ENCODE measurements at regions not wholly inside any gene's neighbourhood (a gene's known extent, or its start where the extent isn't known, plus 50 kb on each side); places are given as distances from the start of the nearest gene placed in this dataset.

DNA sequence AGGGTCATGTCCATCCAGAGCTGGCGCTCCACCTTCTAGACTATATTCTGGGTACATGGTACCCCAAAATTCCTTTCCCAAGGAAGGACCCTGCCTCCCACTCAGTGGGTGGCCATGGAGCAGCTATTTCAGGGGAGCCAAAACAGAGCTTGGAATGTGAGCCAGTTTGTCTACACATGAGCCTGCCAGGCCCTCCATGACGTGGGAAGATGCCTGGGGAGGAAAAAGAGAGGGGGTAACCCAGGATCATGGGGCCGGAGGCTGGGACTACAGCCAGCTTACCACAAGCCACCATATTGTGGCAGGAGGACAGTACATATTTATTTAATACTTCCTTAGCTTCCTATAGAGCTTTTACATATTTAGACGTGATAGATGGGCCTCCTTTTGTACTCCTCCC lies 414.7 kb upstream of the TNP1 start:
- POLR2A ChIA-PET: no interaction called here
- CTCF ChIA-PET: interaction anchor here (1.3 kb wide), 1 partner anchor 43 kb away, joined by 3 read pairs; no protein-coding TSS in a partner anchor
- no peak for TF ChIP-seq CTCF (IDR thresholded peaks at IDR 0.05; ENCODE audit: insufficient read depth, low read depth, low read length)
- Histone ChIP-seq H3K27me3 (ENCODE audit: control insufficient read depth, insufficient read depth, low read length) (no peaks in the 10 kb centered on the region), H3K4me3 (ENCODE audit: low read depth, low read length) (no peak overlapping the region), H3K36me3 (ENCODE audit: control insufficient read depth, insufficient read depth, low read length) (no peaks in the 10 kb centered on the region)
- DNase-seq (ENCODE audit: low read depth): no peak

GRCh38 chr2:217273851-217274250 lies 414.0 kb upstream of the TNP1 start:
- Histone ChIP-seq H3K4me3 (ENCODE audit: low read depth, low read length) (no peak overlapping the region), H3K27me3 (ENCODE audit: control insufficient read depth, insufficient read depth, low read length) (no peaks in the 10 kb centered on the region), H3K36me3 (ENCODE audit: control insufficient read depth, insufficient read depth, low read length) (no peaks in the 10 kb centered on the region)
- ChIA-PET POLR2A (no interaction called here), CTCF (no interaction called here)
- DNase-seq (ENCODE audit: low read depth): no peak
- no peak for TF ChIP-seq CTCF (IDR thresholded peaks at IDR 0.05; ENCODE audit: insufficient read depth, low read depth, low read length)

DNA sequence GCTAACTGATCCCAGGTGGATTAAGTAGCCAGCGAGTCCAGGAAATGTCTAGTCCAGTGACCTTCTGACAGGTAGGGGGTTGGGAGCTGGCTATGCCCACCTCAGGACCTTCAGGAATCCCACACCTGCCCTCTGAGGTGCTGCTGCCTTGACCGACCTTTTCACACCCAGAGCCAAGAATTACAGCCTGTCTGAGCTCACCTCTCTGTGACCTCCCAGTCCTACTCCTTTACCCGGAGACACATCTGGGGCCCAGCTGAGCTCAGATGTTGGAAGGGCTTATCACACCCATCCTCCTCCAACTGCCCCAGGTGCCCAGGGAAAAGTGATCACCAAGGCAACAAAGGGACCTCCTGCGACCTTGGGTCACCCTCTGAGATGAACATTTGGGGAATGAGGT lies 413.3 kb upstream of the TNP1 start:
- POLR2A ChIA-PET: no interaction called here
- TF ChIP-seq CTCF (IDR thresholded peaks at IDR 0.05; ENCODE audit: insufficient read depth, low read depth, low read length): no peak
- Histone ChIP-seq H3K27me3 (ENCODE audit: control insufficient read depth, insufficient read depth, low read length) (no peaks in the 10 kb centered on the region), H3K36me3 (ENCODE audit: control insufficient read depth, insufficient read depth, low read length) (no peaks in the 10 kb centered on the region), H3K4me3 (ENCODE audit: low read depth, low read length) (no peak overlapping the region)
- no peak for DNase-seq (ENCODE audit: low read depth)
- CTCF ChIA-PET: no interaction called here

GRCh38 chr2:217271813-217272212 lies 411.9 kb upstream of the TNP1 start:
- no peak for DNase-seq (ENCODE audit: low read depth)
- CTCF ChIA-PET: no interaction called here
- Histone ChIP-seq H3K36me3 (ENCODE audit: control insufficient read depth, insufficient read depth, low read length) (no peaks in the 10 kb centered on the region), H3K27me3 (ENCODE audit: control insufficient read depth, insufficient read depth, low read length) (no peaks in the 10 kb centered on the region), H3K4me3 (ENCODE audit: low read depth, low read length) (no peak overlapping the region)
- no peak for TF ChIP-seq CTCF (IDR thresholded peaks at IDR 0.05; ENCODE audit: insufficient read depth, low read depth, low read length)
- POLR2A ChIA-PET: interaction anchor here (0.5 kb wide), 1 partner anchor 100 kb away, joined by 4 read pairs; no protein-coding TSS in a partner anchor

DNA sequence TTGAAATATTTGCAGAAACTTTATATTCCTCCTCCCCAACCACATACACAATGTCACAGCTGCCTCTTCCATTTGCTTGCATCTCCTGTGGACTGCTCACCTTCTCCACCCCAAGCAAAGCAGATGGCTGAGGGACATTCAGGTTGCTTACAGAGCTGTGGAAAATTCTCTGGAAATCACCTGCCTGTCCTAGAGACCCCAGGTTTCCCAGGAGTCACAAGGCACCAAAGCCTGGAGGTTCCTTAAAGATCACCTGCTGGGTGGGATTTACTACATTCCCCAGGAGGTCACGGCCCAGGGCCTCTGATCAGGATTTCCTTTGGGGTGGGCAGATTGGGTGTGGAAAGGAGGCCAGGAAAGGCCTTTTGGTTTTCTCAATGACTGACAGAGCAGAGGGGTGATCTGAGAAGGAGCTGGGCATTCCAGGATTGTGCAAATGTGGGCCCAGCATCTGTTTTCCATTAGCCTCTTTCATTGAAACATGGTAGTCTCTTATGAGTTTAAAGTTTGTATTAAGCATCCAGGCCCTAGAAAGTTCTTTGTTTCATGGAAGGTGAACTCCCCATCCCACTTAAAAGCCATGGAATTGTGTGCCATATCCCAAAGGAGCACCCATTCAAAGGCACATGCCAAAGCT lies 410.7 kb upstream of the TNP1 start:
- ChIA-PET POLR2A (no interaction called here), CTCF (interaction anchor here (0.7 to 1.0 kb wide), 2 partner anchors 16 to 17 kb away, joined by 3 to 5 read pairs; no protein-coding TSS in a partner anchor)
- Histone ChIP-seq H3K4me3 (ENCODE audit: low read depth, low read length) (no peak overlapping the region), H3K27me3 (ENCODE audit: control insufficient read depth, insufficient read depth, low read length) (no peaks in the 10 kb centered on the region), H3K36me3 (ENCODE audit: control insufficient read depth, insufficient read depth, low read length) (no peaks in the 10 kb centered on the region)
- no peak for TF ChIP-seq CTCF (IDR thresholded peaks at IDR 0.05; ENCODE audit: insufficient read depth, low read depth, low read length)
- no peak for DNase-seq (ENCODE audit: low read depth)

Measured in BJ (cell line).